HepG2 (cell line): ENCODE measurements at regions not wholly inside any gene's neighbourhood (a gene's known extent, or its start where the extent isn't known, plus 50 kb on each side); places are given as distances from the start of the nearest gene placed in this dataset.

Experiments used
- ATAC-seq: fragments of 200-7000 bp; cut with Tn5 transposase; 3 replicates; pipeline ENCODE4 v1.9.1; 2020; ENCODE audit warnings: mild to moderate bottlenecking, moderate library complexity
- BruUV-seq: library from RNA; stranded (reverse); fragments of 400-500 nt; replicated peaks from 2 replicates; lab custom pipeline; 2021; lab: Mats Ljungman, UMichigan
- CTCF ChIA-PET: fragments of 300-600 bp; formaldehyde crosslinking; extraction: SDS; loops from one replicate; lab custom pipeline; 2021; ENCODE audit warnings: low total read pairs, inconsistent platforms, low intra/inter-chr PET ratio; lab: Yijun Ruan, JAX
- POLR2A ChIA-PET: fragments of 350-600 bp; sonication (Branson Sonifier 250); formaldehyde crosslinking; loops from one replicate; lab custom pipeline; 2020; ENCODE audit warnings: antibody characterized with exemption, inconsistent platforms; lab: Yijun Ruan, JAX
- DNase-seq: peaks from one replicate; pipeline ENCODE4 v3.0.0-alpha.2; 2015; ENCODE audit warnings: low spot score
- FAIRE-seq: peaks from 3 replicates; lab custom pipeline; 2011; peaks lifted over from hg19 to GRCh38; lab: Jason Lieb, UNC
- H2AFZ ChIP-seq: one replicate; pipeline ENCODE4 v1.6.1; 2011; ENCODE audit warnings: low read length, inconsistent platforms
- H3K27ac ChIP-seq: fragments of 300-600 bp; 3 replicates; pipeline ENCODE4 v1.8.0; 2011; ENCODE audit warnings: mixed run types, mild to moderate bottlenecking, mixed read lengths, low read length, inconsistent platforms; ENCODE audit not compliant: insufficient read depth; ENCODE audit errors: extremely low read length
- H3K27me3 ChIP-seq, 2 experiments: fragments of 200-600 bp in 1 of 2; 2 replicates in 1 of 2; 3 replicates in 1 of 2; pipeline versions ENCODE4 v1.6.0 to v1.8.0; 2011; ENCODE audit warnings: low read length in 2 of 2, mild to moderate bottlenecking in 2 of 2, moderate library complexity in 2 of 2, inconsistent platforms in 1 of 2; ENCODE audit not compliant: insufficient read depth in 2 of 2, control insufficient read depth in 1 of 2
- H3K36me3 ChIP-seq, 2 experiments: fragments of 200-600 bp in 1 of 2; replicated peaks in 1 of 2; 2 replicates in 1 of 2; 3 replicates in 1 of 2; pipeline versions ENCODE4 v1.5.1 to v1.8.0; 2011; ENCODE audit warnings: low read length in 2 of 2, inconsistent platforms in 1 of 2; ENCODE audit not compliant: insufficient read depth in 2 of 2, control insufficient read depth in 1 of 2
- H3K4me1 ChIP-seq: 2 replicates; pipeline ENCODE4 v1.5.1; 2012; ENCODE audit warnings: low read length, inconsistent platforms; ENCODE audit not compliant: insufficient read depth
- H3K4me2 ChIP-seq: 2 replicates; pipeline ENCODE4 v1.6.0; 2011; ENCODE audit warnings: low read depth, low read length, inconsistent platforms
- H3K4me3 ChIP-seq, 3 experiments: fragments of 200-600 bp in 1 of 3; sonication (generic), shearing (Covaris generic) in 1 of 3; replicated peaks in 1 of 3; 2 replicates each; pipeline ENCODE4 v1.5.1; 2011 to 2016; ENCODE audit warnings: low read length in 3 of 3, inconsistent platforms in 2 of 3, low read depth in 2 of 3, mild to moderate bottlenecking in 2 of 3, control low read depth in 1 of 3, mixed read lengths in 1 of 3; ENCODE audit not compliant: insufficient read depth in 1 of 3
- H3K79me2 ChIP-seq: one replicate; pipeline ENCODE4 v1.6.1; 2011; ENCODE audit warnings: low read length, inconsistent platforms; ENCODE audit not compliant: insufficient read depth
- H3K9ac ChIP-seq: 2 replicates; pipeline ENCODE4 v1.6.0; 2011; ENCODE audit warnings: mild to moderate bottlenecking, low read depth, low read length, inconsistent platforms; ENCODE audit not compliant: insufficient read depth
- H3K9me3 ChIP-seq: 2 replicates; pipeline ENCODE4 v1.5.1; 2012; ENCODE audit warnings: mild to moderate bottlenecking, low read length
- H4K20me1 ChIP-seq: 2 replicates; pipeline ENCODE4 v1.6.0; 2011; ENCODE audit warnings: inconsistent platforms, mild to moderate bottlenecking, low read length, moderate library complexity; ENCODE audit not compliant: insufficient read depth
- EP300 ChIP-seq, 3 experiments: sonication (generic) in 1 of 3; formaldehyde crosslinking in 1 of 3; IDR thresholded peaks; 2 replicates each; pipeline versions ENCODE4 v1.5.1 to v1.6.1; 2011 to 2020; ENCODE audit warnings: low read depth in 2 of 3, low read length in 2 of 3, borderline replicate concordance in 1 of 3, improper control_type of control experiment in 1 of 3, mild to moderate bottlenecking in 1 of 3, missing genetic modification reagents in 1 of 3, moderate library complexity in 1 of 3
- MIER2 ChIP-seq: IDR thresholded peaks from 2 replicates; pipeline ENCODE4 v1.6.1; 2016; ENCODE audit warnings: missing biosample characterization, missing genetic modification reagents
- NR1H2 ChIP-seq: sonication (generic); formaldehyde crosslinking; IDR thresholded peaks from 2 replicates; pipeline ENCODE4 v1.8.1; 2022; ENCODE audit warnings: low read depth, missing genetic modification reagents, borderline replicate concordance
- NRL ChIP-seq: sonication (generic); formaldehyde crosslinking; IDR thresholded peaks from 2 replicates; pipeline ENCODE4 v1.5.0; 2020; ENCODE audit warnings: missing genetic modification reagents, mild to moderate bottlenecking, moderate library complexity, borderline replicate concordance
- SNAPC2 ChIP-seq: sonication (generic); formaldehyde crosslinking; IDR thresholded peaks from 2 replicates; pipeline ENCODE4 v1.8.1; 2022; ENCODE audit warnings: mild to moderate bottlenecking, missing genetic modification reagents
- SRSF9 ChIP-seq: fragments of 200-400 bp; formaldehyde crosslinking; IDR thresholded peaks from 2 replicates; pipeline ENCODE4 v1.6.1; 2018; ENCODE audit warnings: borderline replicate concordance, mild to moderate bottlenecking, low read depth, low read length; ENCODE audit not compliant: insufficient read depth, poor library complexity, severe bottlenecking
- SYNCRIP ChIP-seq: fragments of 200-400 bp; formaldehyde crosslinking; IDR thresholded peaks from 2 replicates; pipeline ENCODE4 v1.6.1; 2018; ENCODE audit warnings: mild to moderate bottlenecking, low read depth, low read length; ENCODE audit not compliant: insufficient read depth
- THAP11 ChIP-seq: IDR thresholded peaks from 2 replicates; pipeline ENCODE4 v1.6.1; 2016; ENCODE audit warnings: missing biosample characterization, missing genetic modification reagents
- ZNF556 ChIP-seq: sonication (generic); formaldehyde crosslinking; IDR thresholded peaks from 2 replicates; pipeline ENCODE4 v1.4.0; 2020; ENCODE audit warnings: mild to moderate bottlenecking, missing genetic modification reagents, borderline replicate concordance
- ZNF775 ChIP-seq: sonication (generic); formaldehyde crosslinking; IDR thresholded peaks from 2 replicates; pipeline ENCODE4 v1.4.0; 2020; ENCODE audit warnings: missing genetic modification reagents, mild to moderate bottlenecking, moderate library complexity, borderline replicate concordance
- WGBS: methylation state at CpG from one replicate; pipeline ENCODE4 v1.1.6; 2017; ENCODE audit warnings: low lambda C conversion rate; 5-methylcytosine and 5-hydroxymethylcytosine counted together
- in situ Hi-C: cut with HindIII; loops from 2 replicates; pipeline ENCODE4 v1.10.0; 2017; ENCODE audit warnings: low pct_unique_long_range_greater_than_20kb; ENCODE audit not compliant: extremely low pct_ligation_motif_present
- intact Hi-C: fragments of 100-400 bp; cut with micrococcal nuclease; formaldehyde crosslinking; loops from one replicate; pipeline ENCODE4 v1.10.0; 2022; ENCODE audit not compliant: unreplicated experiment
- TF ChIP-seq, protein P1 (sequence below): sonication (generic); formaldehyde crosslinking; IDR thresholded peaks from 2 replicates; pipeline ENCODE4 v1.5.1; 2020; ENCODE audit warnings: missing genetic modification reagents, mild to moderate bottlenecking, borderline replicate concordance
- TF ChIP-seq, protein P2 (sequence below): sonication (generic); formaldehyde crosslinking; conservative IDR thresholded peaks from 2 replicates; pipeline ENCODE4 v1.4.0; 2020; ENCODE audit warnings: missing genetic modification reagents

DNA sequence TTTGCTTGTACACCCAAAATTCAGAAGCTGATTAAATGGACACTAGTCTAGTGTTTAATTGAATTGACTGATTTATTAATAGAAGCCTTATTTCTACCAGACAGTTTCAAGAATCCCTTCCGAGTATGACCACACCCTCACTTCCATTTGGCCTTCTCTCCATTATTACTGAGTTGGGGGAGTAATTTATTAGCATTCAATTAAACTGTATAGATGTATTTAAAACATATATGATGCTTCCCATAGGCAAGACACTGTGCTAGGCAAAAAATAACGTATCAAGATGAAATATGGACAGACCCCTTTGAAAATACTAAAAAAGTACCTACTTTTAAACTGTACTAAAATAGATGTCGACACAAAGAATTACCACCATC lies 112.9 kb upstream of the PHACTR1 start:
- no peak for FAIRE-seq
- H3K79me2 ChIP-seq = no peaks in the 10 kb centered on the region
- TF ChIP-seq, protein P1, sequence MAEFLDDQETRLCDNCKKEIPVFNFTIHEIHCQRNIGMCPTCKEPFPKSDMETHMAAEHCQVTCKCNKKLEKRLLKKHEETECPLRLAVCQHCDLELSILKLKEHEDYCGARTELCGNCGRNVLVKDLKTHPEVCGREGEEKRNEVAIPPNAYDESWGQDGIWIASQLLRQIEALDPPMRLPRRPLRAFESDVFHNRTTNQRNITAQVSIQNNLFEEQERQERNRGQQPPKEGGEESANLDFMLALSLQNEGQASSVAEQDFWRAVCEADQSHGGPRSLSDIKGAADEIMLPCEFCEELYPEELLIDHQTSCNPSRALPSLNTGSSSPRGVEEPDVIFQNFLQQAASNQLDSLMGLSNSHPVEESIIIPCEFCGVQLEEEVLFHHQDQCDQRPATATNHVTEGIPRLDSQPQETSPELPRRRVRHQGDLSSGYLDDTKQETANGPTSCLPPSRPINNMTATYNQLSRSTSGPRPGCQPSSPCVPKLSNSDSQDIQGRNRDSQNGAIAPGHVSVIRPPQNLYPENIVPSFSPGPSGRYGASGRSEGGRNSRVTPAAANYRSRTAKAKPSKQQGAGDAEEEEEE (CRISPR knock-in tag) = no peak
- TF ChIP-seq ZNF556 (CRISPR knock-in tag) (no peak), ZNF775 (CRISPR knock-in tag) (no peak), SRSF9 (no peak), MIER2 (CRISPR knock-in tag) (no peak), SNAPC2 (no peak), THAP11 (CRISPR knock-in tag) (no peak), SYNCRIP (no peak), EP300 (IDR thresholded peaks at IDR 0.05; ENCODE audit: low read depth in 2 of 2, low read length in 2 of 2) (no peak), EP300 (CRISPR knock-in tag; IDR thresholded peaks at IDR 0.05; ENCODE audit: borderline replicate concordance) (no peak), NR1H2 (no peak), NRL (CRISPR knock-in tag) (no peak)
- TF ChIP-seq, protein P2, sequence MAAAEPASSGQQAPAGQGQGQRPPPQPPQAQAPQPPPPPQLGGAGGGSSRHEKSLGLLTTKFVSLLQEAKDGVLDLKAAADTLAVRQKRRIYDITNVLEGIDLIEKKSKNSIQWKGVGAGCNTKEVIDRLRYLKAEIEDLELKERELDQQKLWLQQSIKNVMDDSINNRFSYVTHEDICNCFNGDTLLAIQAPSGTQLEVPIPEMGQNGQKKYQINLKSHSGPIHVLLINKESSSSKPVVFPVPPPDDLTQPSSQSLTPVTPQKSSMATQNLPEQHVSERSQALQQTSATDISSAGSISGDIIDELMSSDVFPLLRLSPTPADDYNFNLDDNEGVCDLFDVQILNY = no peak
- POLR2A ChIA-PET = no interaction called here
- H3K4me3 ChIP-seq = no peak overlapping the region
- BruUV-seq = no TSS peak
- ATAC-seq = no peak
- H3K4me2 ChIP-seq = no peak overlapping the region
- no peaks in the 10 kb centered on the region for H3K9me3 ChIP-seq
- H2AFZ ChIP-seq = no peak overlapping the region
- DNase-seq = no peak
- in situ Hi-C loops (loop anchor here (5.0 to 25.0 kb wide), 4 partner anchors 311 to 1019 kb away; partner anchors contain the start of gene EDN1), intact Hi-C loops (loop anchor here (1.0 to 5.0 kb wide), 3 partner anchors 371 to 456 kb away; no protein-coding TSS in a partner anchor)
- no peak overlapping the region for H3K9ac ChIP-seq
- H3K4me1 ChIP-seq = no peaks in the 10 kb centered on the region
- H4K20me1 ChIP-seq = no peaks in the 10 kb centered on the region
- H3K27ac ChIP-seq = no peak overlapping the region
- WGBS = 30% methylated on average over 3 of the region's 3 CpGs
- CTCF ChIA-PET = interaction anchor here (1.2 to 5.5 kb wide), 3 partner anchors 313 to 453 kb away, joined by 4 to 35 read pairs (median 12); partner anchors contain the start of gene EDN1
- no peaks in the 10 kb centered on the region for H3K27me3 ChIP-seq
- no peaks in the 10 kb centered on the region for H3K36me3 ChIP-seq
